B cell (primary cell): ENCODE measurements at regions not wholly inside any gene's neighbourhood (a gene's known extent, or its start where the extent isn't known, plus 50 kb on each side); places are given as distances from the start of the nearest gene placed in this dataset.

Source experiments
- ATAC-seq: fragments of 200-7000 bp; cut with Tn5 transposase; one replicate; pipeline ENCODE4 v1.10.0; 2021; ENCODE audit warnings: low read depth, mild to moderate bottlenecking, moderate number of reproducible peaks, moderate library complexity
- CTCF ChIA-PET: fragments of 350-600 bp; sonication (Branson Sonifier 250); formaldehyde crosslinking; loops from one replicate; lab custom pipeline; 2021; ENCODE audit warnings: antibody characterized with exemption, inconsistent platforms; lab: Charles Lee
- POLR2A ChIA-PET: fragments of 350-600 bp; sonication (Branson Sonifier 250); formaldehyde crosslinking; loops from one replicate; lab custom pipeline; 2021; ENCODE audit warnings: antibody characterized with exemption; lab: Charles Lee
- DNase-seq: peaks from one replicate; pipeline ENCODE4 v3.0.0; 2013
- H2AFZ ChIP-seq: 2 replicates; pipeline ENCODE4 v1.6.1; 2012; ENCODE audit warnings: mild to moderate bottlenecking, low read depth, low read length; ENCODE audit not compliant: insufficient read depth, poor library complexity, severe bottlenecking
- H3K27ac ChIP-seq, 2 donors: 1 replicate in 1 of 2; 2 replicates in 1 of 2; pipeline ENCODE4 v1.5.1; 2012 to 2013; ENCODE audit warnings: low read length in 2 of 2, mild to moderate bottlenecking in 2 of 2, moderate library complexity in 1 of 2
- H3K27me3 ChIP-seq, 4 experiments: fragments of 200-600 bp in 1 of 4; sonication (generic) in 1 of 4; replicated peaks in 1 of 4; 1 replicate in 2 of 4; 2 replicates in 2 of 4; pipeline versions ENCODE4 v1.6.1 to v1.7.0; 2013 to 2016; ENCODE audit warnings: low read length in 3 of 4, mild to moderate bottlenecking in 2 of 4, mixed read lengths in 1 of 4, moderate library complexity in 1 of 4; ENCODE audit not compliant: insufficient read depth in 4 of 4, control insufficient read depth in 3 of 4; ENCODE audit errors: control extremely low read depth in 1 of 4
- H3K36me3 ChIP-seq, 2 experiments: replicated peaks in 1 of 2; 1 replicate in 1 of 2; 2 replicates in 1 of 2; pipeline versions ENCODE4 v1.6.1 to v1.7.1; 2013; ENCODE audit warnings: low read length in 1 of 2; ENCODE audit not compliant: insufficient read depth in 2 of 2, control insufficient read depth in 1 of 2; ENCODE audit errors: control extremely low read depth in 1 of 2, extremely low read depth in 1 of 2
- H3K4me1 ChIP-seq, 2 donors: fragments of 200-600 bp in 1 of 2; sonication (generic) in 1 of 2; 1 replicate in 1 of 2; 2 replicates in 1 of 2; pipeline versions ENCODE4 v1.5.1 to v1.6.1; 2013 to 2017; ENCODE audit warnings: low read length in 2 of 2; ENCODE audit not compliant: control insufficient read depth in 2 of 2, insufficient read depth in 2 of 2
- H3K4me2 ChIP-seq: replicated peaks from 2 replicates; pipeline ENCODE3; 2012; ENCODE audit warnings: mild to moderate bottlenecking, low read depth, low read length; ENCODE audit not compliant: poor library complexity, severe bottlenecking
- H3K4me3 ChIP-seq, 5 experiments: fragments of 200-600 bp in 1 of 5; sonication (generic) in 1 of 5; 1 replicate in 3 of 5; 2 replicates in 2 of 5; pipeline versions ENCODE4 v1.5.1 to v1.7.0; 2011 to 2016; ENCODE audit warnings: low read length in 4 of 5, mild to moderate bottlenecking in 4 of 5, low read depth in 2 of 5, control low read depth in 1 of 5, moderate library complexity in 1 of 5; ENCODE audit not compliant: insufficient read depth in 1 of 5; ENCODE audit errors: control extremely low read depth in 1 of 5, extremely low read depth in 1 of 5
- H3K79me2 ChIP-seq: fragments of 200-600 bp; sonication (generic); one replicate; pipeline ENCODE4 v1.6.0; 2016; ENCODE audit warnings: low read length; ENCODE audit not compliant: control insufficient read depth, insufficient read depth
- H3K9ac ChIP-seq: fragments of 200-600 bp; sonication (generic); 2 replicates; pipeline ENCODE4 v1.6.1; 2017; ENCODE audit warnings: mild to moderate bottlenecking, low read length, moderate library complexity
- H3K9me3 ChIP-seq, 3 donors: one replicate each; pipeline versions ENCODE4 v1.6.1 to v1.7.1; 2013; ENCODE audit warnings: low read length in 2 of 3; ENCODE audit not compliant: control insufficient read depth in 2 of 3, insufficient read depth in 1 of 3; ENCODE audit errors: control extremely low read depth in 1 of 3
- H4K20me1 ChIP-seq: 2 replicates; pipeline ENCODE4 v1.6.0; 2012; ENCODE audit warnings: mild to moderate bottlenecking, low read length; ENCODE audit not compliant: insufficient read depth, control insufficient read depth, poor library complexity, severe bottlenecking
- H3K27ac Mint-ChIP-seq: one replicate; pipeline ENCODE4 v1.8.0; 2021; ENCODE audit warnings: mixed read lengths
- H3K27me3 Mint-ChIP-seq: one replicate; pipeline ENCODE4 v1.8.0; 2021; ENCODE audit warnings: mixed read lengths
- H3K4me1 Mint-ChIP-seq: one replicate; pipeline ENCODE4 v1.8.0; 2021; ENCODE audit warnings: mixed read lengths
- H3K4me3 Mint-ChIP-seq: one replicate; pipeline ENCODE4 v1.8.0; 2021; ENCODE audit warnings: mixed read lengths
- H3K9me3 Mint-ChIP-seq: one replicate; pipeline ENCODE4 v1.8.0; 2022; ENCODE audit warnings: mixed read lengths; ENCODE audit not compliant: insufficient read depth
- EZH2 ChIP-seq: IDR thresholded peaks from 2 replicates; pipeline ENCODE4 v1.6.1; 2012; ENCODE audit warnings: borderline replicate concordance, low read depth, mild to moderate bottlenecking, moderate library complexity, low read length; ENCODE audit not compliant: insufficient read depth, poor library complexity, severe bottlenecking
- WGBS: methylation state at CpG from one replicate; pipeline ENCODE4 v1.1.5; 2013; ENCODE audit warnings: missing lambda C conversion rate; ENCODE audit not compliant: insufficient coverage; 5-methylcytosine and 5-hydroxymethylcytosine counted together
- intact Hi-C: fragments of 100-400 bp; cut with micrococcal nuclease; formaldehyde crosslinking; loops from one replicate; pipeline ENCODE4 v1.10.0; 2022
- TF ChIP-seq, protein P1 (sequence below): fragments of 200-600 bp; IDR thresholded peaks from one replicate; pipeline ENCODE4 v1.8.0; 2022; ENCODE audit warnings: antibody characterized with exemption, mild to moderate bottlenecking

DNA sequence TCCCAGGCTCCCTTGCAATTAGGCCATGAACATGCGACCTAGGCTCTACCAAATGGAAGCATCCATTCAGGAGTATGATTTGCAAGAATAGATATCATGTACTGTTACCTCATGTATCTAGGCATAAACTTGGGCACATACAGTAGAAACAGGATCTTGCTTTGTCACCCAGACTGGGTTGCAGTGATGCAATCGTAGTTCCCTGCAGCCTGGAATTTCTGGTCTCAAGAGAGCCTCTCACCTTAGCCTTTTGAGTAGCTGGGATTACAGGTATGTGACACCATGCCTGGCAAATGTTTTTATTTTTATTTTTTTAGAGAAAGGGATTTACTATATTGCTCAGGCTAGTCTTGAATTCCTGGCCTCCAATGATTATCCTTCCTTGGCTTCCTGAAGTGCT lies 994.2 kb downstream of the ADGRL3 start:
- H3K4me1 ChIP-seq = no peaks in the 10 kb centered on the region
- ATAC-seq = no peak
- ChIA-PET POLR2A (no interaction called here), CTCF (no interaction called here)
- H3K27ac ChIP-seq = no peak overlapping the region
- peaks cover 0 to 4% (median 3%) of the 10 kb centered on the region in 3 donors for H3K9me3 ChIP-seq
- WGBS = 79% methylated on average over 1 of the region's 2 CpGs
- no peaks in the 10 kb centered on the region for H3K27me3 ChIP-seq
- H3K36me3 ChIP-seq = no peaks in the 10 kb centered on the region
- Mint-ChIP-seq H3K4me3 (no peak overlapping the region), H3K4me1 (no peaks in the 10 kb centered on the region), H3K27me3 (no peaks in the 10 kb centered on the region), H3K9me3 (no peaks in the 10 kb centered on the region), H3K27ac (no peak overlapping the region)
- no peak overlapping the region for H2AFZ ChIP-seq
- TF ChIP-seq EZH2 = no peak
- TF ChIP-seq, protein P1, sequence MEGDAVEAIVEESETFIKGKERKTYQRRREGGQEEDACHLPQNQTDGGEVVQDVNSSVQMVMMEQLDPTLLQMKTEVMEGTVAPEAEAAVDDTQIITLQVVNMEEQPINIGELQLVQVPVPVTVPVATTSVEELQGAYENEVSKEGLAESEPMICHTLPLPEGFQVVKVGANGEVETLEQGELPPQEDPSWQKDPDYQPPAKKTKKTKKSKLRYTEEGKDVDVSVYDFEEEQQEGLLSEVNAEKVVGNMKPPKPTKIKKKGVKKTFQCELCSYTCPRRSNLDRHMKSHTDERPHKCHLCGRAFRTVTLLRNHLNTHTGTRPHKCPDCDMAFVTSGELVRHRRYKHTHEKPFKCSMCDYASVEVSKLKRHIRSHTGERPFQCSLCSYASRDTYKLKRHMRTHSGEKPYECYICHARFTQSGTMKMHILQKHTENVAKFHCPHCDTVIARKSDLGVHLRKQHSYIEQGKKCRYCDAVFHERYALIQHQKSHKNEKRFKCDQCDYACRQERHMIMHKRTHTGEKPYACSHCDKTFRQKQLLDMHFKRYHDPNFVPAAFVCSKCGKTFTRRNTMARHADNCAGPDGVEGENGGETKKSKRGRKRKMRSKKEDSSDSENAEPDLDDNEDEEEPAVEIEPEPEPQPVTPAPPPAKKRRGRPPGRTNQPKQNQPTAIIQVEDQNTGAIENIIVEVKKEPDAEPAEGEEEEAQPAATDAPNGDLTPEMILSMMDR = no peak
- H3K9ac ChIP-seq = no peak overlapping the region
- H3K4me3 ChIP-seq = no peak overlapping the region
- H3K79me2 ChIP-seq = no peaks in the 10 kb centered on the region
- intact Hi-C loops = no loop called here
- no peak for DNase-seq
- no peak overlapping the region for H3K4me2 ChIP-seq
- no peaks in the 10 kb centered on the region for H4K20me1 ChIP-seq

DNA sequence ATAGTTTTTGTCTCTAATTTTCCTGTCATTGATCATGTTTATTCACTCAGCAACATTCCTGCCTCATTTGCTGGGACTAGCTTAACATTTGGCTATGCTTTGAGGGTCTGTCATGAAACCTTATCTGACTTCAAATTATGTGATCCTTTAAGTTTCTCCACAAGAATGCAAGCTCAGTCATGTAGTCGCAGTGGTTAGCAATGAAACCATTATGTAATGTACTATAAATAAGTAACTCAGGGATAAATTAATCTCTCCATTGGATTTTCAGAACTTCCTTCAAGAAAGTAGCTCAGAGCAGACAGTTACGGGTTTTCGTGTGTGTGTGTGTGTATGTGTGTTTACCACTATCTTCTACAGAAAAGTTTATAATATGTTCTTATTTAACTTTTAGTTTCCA lies 993.6 kb downstream of the ADGRL3 start:
- no peaks in the 10 kb centered on the region for H3K9me3 Mint-ChIP-seq
- POLR2A ChIA-PET = no interaction called here

More for the DNA sequence above, 993.6 kb downstream of the ADGRL3 start:
- H3K4me3 ChIP-seq = no peak overlapping the region
- H4K20me1 ChIP-seq = no peaks in the 10 kb centered on the region
- WGBS = no CpG with 5 or more reads among the region's 3 CpGs
- H3K4me2 ChIP-seq = no peak overlapping the region
- ATAC-seq (no peak), DNase-seq (no peak)
- Mint-ChIP-seq H3K4me3 (no peak overlapping the region), H3K27me3 (no peaks in the 10 kb centered on the region), H3K27ac (no peak overlapping the region), H3K4me1 (no peaks in the 10 kb centered on the region)
- TF ChIP-seq, protein P1 = no peak
- no peak for TF ChIP-seq EZH2
- no peak overlapping the region for H3K27ac ChIP-seq
- no peaks in the 10 kb centered on the region for H3K36me3 ChIP-seq
- H3K9ac ChIP-seq = no peak overlapping the region
- intact Hi-C loops = no loop called here
- H3K9me3 ChIP-seq = peaks cover 0 to 4% (median 3%) of the 10 kb centered on the region in 3 donors
- CTCF ChIA-PET = no interaction called here
- H3K27me3 ChIP-seq = no peaks in the 10 kb centered on the region
- H3K4me1 ChIP-seq = no peaks in the 10 kb centered on the region
- H3K79me2 ChIP-seq = no peaks in the 10 kb centered on the region
- no peak overlapping the region for H2AFZ ChIP-seq
